GM12878 (cell line): ENCODE measurements at regions not wholly inside any gene's neighbourhood (a gene's known extent, or its start where the extent isn't known, plus 50 kb on each side); places are given as distances from the start of the nearest gene placed in this dataset.

ENCODE experiments used
- CTCF ChIP-seq, 3 experiments: IDR thresholded peaks in 2 of 3; conservative IDR thresholded peaks in 1 of 3; 2 replicates each; pipeline ENCODE4 v1.5.1; 2011; ENCODE audit warnings: low read depth in 3 of 3, low read length in 3 of 3, mild to moderate bottlenecking in 3 of 3, control low read depth in 2 of 3, moderate library complexity in 2 of 3, inconsistent platforms in 1 of 3, mixed read lengths in 1 of 3; ENCODE audit not compliant: control insufficient read depth in 2 of 3, insufficient read depth in 1 of 3; ENCODE audit errors: extremely low read depth in 1 of 3
- EP300 ChIP-seq, 2 experiments: fragments of 150-350 bp in 1 of 2; IDR thresholded peaks; 2 replicates each; pipeline ENCODE4 v1.6.1; 2011 to 2012; ENCODE audit warnings: low read depth in 2 of 2, low read length in 2 of 2, borderline replicate concordance in 1 of 2, improper control_type of control experiment in 1 of 2, inconsistent platforms in 1 of 2; ENCODE audit not compliant: control insufficient read depth in 1 of 2
- FOXM1 ChIP-seq: IDR thresholded peaks from 2 replicates; pipeline ENCODE4 v1.6.1; 2012; ENCODE audit warnings: low read depth, mild to moderate bottlenecking, inconsistent platforms, low read length, moderate library complexity
- JUND ChIP-seq: IDR thresholded peaks from 2 replicates; pipeline ENCODE4 v1.6.1; 2012; ENCODE audit warnings: low read depth, mild to moderate bottlenecking, low read length, improper control_type of control experiment, moderate library complexity
- KLF5 ChIP-seq: fragments of 450-650 bp; IDR thresholded peaks from 2 replicates; pipeline ENCODE4 v1.6.1; 2014; ENCODE audit warnings: mild to moderate bottlenecking; ENCODE audit not compliant: partially characterized antibody
- NRF1 ChIP-seq: conservative IDR thresholded peaks from 2 replicates; pipeline ENCODE4 v1.6.1; 2011; ENCODE audit warnings: mild to moderate bottlenecking, low read depth, low read length, improper control_type of control experiment
- POLR2AphosphoS5 ChIP-seq: IDR thresholded peaks from 2 replicates; pipeline ENCODE4 v1.6.1; 2011; ENCODE audit warnings: mild to moderate bottlenecking, low read length, inconsistent platforms
- SIN3A ChIP-seq: IDR thresholded peaks from 2 replicates; pipeline ENCODE4 v1.6.1; 2012; ENCODE audit warnings: low read depth, low read length, improper control_type of control experiment
- SRF ChIP-seq, 2 experiments: IDR thresholded peaks; 2 replicates each; pipeline ENCODE4 v1.6.1; 2011; ENCODE audit warnings: low read depth in 2 of 2, low read length in 2 of 2, mild to moderate bottlenecking in 1 of 2, moderate library complexity in 1 of 2
- TAF1 ChIP-seq: IDR thresholded peaks from 2 replicates; pipeline ENCODE4 v1.6.1; 2011; ENCODE audit warnings: mild to moderate bottlenecking, low read depth, low read length, borderline replicate concordance
- TF ChIP-seq, protein P1 (sequence below): IDR thresholded peaks from 2 replicates; pipeline ENCODE4 v1.6.1; 2012; ENCODE audit warnings: mild to moderate bottlenecking, low read depth, low read length

DNA sequence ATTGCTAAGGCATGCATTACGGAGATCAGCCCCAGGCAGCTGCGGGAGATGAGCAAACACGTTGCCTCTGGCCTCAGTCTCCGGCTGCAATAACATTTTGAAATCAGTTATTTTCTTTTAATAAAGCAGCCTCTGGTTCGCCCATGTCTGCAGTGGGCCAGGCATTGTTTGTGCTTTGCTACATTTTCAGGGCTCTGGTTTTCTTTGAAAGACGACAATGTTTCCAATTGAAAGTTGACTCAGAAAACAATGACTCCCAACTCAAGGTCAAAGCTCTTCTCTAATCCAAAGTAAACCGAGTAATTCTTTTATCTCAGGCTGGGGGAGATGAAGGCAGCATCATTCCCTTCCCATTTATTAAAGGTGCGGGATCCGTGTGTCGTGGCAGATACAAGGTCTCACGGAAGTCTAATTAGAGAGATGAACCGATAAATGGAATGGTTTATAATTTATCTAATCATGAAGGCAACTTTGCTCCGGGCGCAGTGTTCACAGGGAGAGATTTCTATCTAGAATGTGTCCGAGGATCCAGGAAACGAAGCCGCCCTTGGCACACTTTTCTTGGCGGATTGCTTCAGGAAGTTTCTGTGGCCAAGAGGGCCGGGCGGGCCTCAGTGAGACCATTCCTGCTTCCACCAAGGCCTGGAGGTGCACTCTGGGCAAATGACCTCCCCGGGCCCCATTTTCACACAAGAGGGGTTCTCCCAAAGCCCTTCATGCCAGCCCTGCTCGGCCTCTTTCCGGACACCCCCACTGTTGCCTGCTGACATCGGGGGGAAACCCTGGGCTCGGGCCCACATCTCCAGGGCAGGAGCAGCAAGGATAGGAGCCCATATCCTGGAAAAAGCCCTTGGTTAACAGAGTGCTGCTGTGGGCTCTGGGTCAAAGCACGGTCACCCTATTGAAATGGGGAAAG lies 811.4 kb downstream of the BRD1 start:
- no peak for TF ChIP-seq TAF1
- no peak for TF ChIP-seq CTCF (IDR thresholded peaks at IDR 0.05 in 2 of 3, conservative IDR thresholded peaks at IDR 0.05 in 1 of 3; ENCODE audit: control insufficient read depth in 2 of 3, extremely low read depth in 1 of 3, insufficient read depth in 1 of 3, low read depth in 3 of 3, low read length in 3 of 3)
- TF ChIP-seq, protein P1, sequence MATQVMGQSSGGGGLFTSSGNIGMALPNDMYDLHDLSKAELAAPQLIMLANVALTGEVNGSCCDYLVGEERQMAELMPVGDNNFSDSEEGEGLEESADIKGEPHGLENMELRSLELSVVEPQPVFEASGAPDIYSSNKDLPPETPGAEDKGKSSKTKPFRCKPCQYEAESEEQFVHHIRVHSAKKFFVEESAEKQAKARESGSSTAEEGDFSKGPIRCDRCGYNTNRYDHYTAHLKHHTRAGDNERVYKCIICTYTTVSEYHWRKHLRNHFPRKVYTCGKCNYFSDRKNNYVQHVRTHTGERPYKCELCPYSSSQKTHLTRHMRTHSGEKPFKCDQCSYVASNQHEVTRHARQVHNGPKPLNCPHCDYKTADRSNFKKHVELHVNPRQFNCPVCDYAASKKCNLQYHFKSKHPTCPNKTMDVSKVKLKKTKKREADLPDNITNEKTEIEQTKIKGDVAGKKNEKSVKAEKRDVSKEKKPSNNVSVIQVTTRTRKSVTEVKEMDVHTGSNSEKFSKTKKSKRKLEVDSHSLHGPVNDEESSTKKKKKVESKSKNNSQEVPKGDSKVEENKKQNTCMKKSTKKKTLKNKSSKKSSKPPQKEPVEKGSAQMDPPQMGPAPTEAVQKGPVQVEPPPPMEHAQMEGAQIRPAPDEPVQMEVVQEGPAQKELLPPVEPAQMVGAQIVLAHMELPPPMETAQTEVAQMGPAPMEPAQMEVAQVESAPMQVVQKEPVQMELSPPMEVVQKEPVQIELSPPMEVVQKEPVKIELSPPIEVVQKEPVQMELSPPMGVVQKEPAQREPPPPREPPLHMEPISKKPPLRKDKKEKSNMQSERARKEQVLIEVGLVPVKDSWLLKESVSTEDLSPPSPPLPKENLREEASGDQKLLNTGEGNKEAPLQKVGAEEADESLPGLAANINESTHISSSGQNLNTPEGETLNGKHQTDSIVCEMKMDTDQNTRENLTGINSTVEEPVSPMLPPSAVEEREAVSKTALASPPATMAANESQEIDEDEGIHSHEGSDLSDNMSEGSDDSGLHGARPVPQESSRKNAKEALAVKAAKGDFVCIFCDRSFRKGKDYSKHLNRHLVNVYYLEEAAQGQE: no peak
- TF ChIP-seq EP300 (IDR thresholded peaks at IDR 0.05; ENCODE audit: borderline replicate concordance in 1 of 2, control insufficient read depth in 1 of 2, low read depth in 2 of 2, low read length in 2 of 2): no peak
- TF ChIP-seq SIN3A: no peak
- no peak for TF ChIP-seq KLF5
- no peak for TF ChIP-seq SRF (IDR thresholded peaks at IDR 0.05; ENCODE audit: low read depth in 2 of 2, low read length in 2 of 2)
- no peak for TF ChIP-seq JUND
- TF ChIP-seq FOXM1: no peak
- no peak for TF ChIP-seq NRF1
- no peak for TF ChIP-seq POLR2AphosphoS5
